Heart right ventricle (tissue), 16 donors: ENCODE measurements at regions not wholly inside any gene's neighbourhood (a gene's known extent, or its start where the extent isn't known, plus 50 kb on each side); places are given as distances from the start of the nearest gene placed in this dataset.

Source experiments
- ATAC-seq, 8 donors: fragments of 200-7000 bp; cut with Tn5 transposase; one replicate each; pipeline ENCODE4 v1.9.1; 2020; ENCODE audit warnings: mild to moderate bottlenecking in 8 of 8, moderate library complexity in 8 of 8, moderate number of reproducible peaks in 1 of 8
- DNase-seq, 2 donors: peaks; one replicate each; pipeline ENCODE4 v3.0.0-alpha.2; 2020
- H3K27ac ChIP-seq, 10 donors: fragments of 200-600 bp; sonication (generic) in 2 of 10; one replicate each; pipeline versions ENCODE4 v1.5.0 to v1.8.0; 2020 to 2022; ENCODE audit warnings: mild to moderate bottlenecking in 3 of 10
- H3K27me3 ChIP-seq, 7 donors: fragments of 200-600 bp; one replicate each; pipeline ENCODE4 v1.8.0; 2021 to 2022; ENCODE audit warnings: mild to moderate bottlenecking in 2 of 7
- H3K36me3 ChIP-seq, 9 donors: fragments of 200-600 bp; sonication (generic) in 1 of 9; one replicate each; pipeline versions ENCODE4 v1.5.0 to v1.8.0; 2020 to 2022; ENCODE audit warnings: mild to moderate bottlenecking in 2 of 9
- H3K4me1 ChIP-seq, 9 donors: fragments of 200-600 bp; sonication (generic) in 1 of 9; one replicate each; pipeline versions ENCODE4 v1.5.0 to v1.8.0; 2020 to 2022; ENCODE audit warnings: mild to moderate bottlenecking in 4 of 9
- H3K4me3 ChIP-seq, 10 donors: fragments of 200-600 bp; sonication (generic) in 2 of 10; one replicate each; pipeline versions ENCODE4 v1.5.0 to v1.8.0; 2020 to 2022; ENCODE audit warnings: mild to moderate bottlenecking in 7 of 10, moderate library complexity in 2 of 10
- H3K9me3 ChIP-seq, 11 donors: fragments of 200-600 bp in 10 of 11; sonication (generic) in 2 of 11; one replicate each; pipeline versions ENCODE4 v1.5.0 to v1.8.0; 2013 to 2022; ENCODE audit warnings: mild to moderate bottlenecking in 2 of 11, control low read depth in 1 of 11, moderate library complexity in 1 of 11
- CTCF ChIP-seq, 9 donors: fragments of 200-600 bp; sonication (generic) in 2 of 9; IDR thresholded peaks; one replicate each; pipeline versions ENCODE4 v1.5.0 to v1.8.0; 2021 to 2022; ENCODE audit warnings: antibody characterized with exemption in 9 of 9, mild to moderate bottlenecking in 5 of 9, moderate library complexity in 1 of 9
- WGBS, 2 donors: extraction: QIAGEN DNeasy Blood & Tissue Kit; methylation state at CpG; one replicate each; pipeline ENCODE4 v1.1.7; 2013; ENCODE audit warnings: inconsistent platforms in 1 of 2; 5-methylcytosine and 5-hydroxymethylcytosine counted together
- intact Hi-C, 10 donors: fragments of 100-400 bp; cut with DNase I; formaldehyde crosslinking; loops; one replicate each; pipeline versions ENCODE4 v1.11.1 to v1.14.2; 2022
- donor health status: Arrhythmogenic right ventricular cardiomyopathy.
- donor health status: ischemic (EF 13 %, LVEDD 7.1; RV severe dilation, severe dysfunction).
- donor health status: healthy with polysubstance abuse.
- donor health status: DM: no; HTN: yes; CAD: no.
- donor health status: DM: no; HTN: no; CAD: no.
- donor health status: ischemic (EF 25% LVEDD 6.9; RV normal size, moderate dysfunction).
- donor health status: ischemic (EF 25% LVEDD 5.7; RV mildly dilated, moderate dysfunction).
- donor health status: healthy.
- donor health status: DM: yes; HTN: yes; CAD: no.
- donor health status: Ischemic cardiomyopathy.
- donor health status: ischemic (EF 35%, LVEDD 5.7; RV mildly dilated, moderate dysfunction).
- donor health status: nonischemic (EF 11% LVEDD 7.7; RV severe dilation, severe dysfunction).
- donor health status: DM: yes; HTN: yes; CAD: no.
- donor health status: PGD.
- donor health status: ischemic (EF 29% LVEDD 5.4; RV normal size, mild dysfunction).
- donor health status: nonischemic (EF 23%, LVEDD 6.1; RV moderate dilation, normal function).

GRCh38 chr4:56750231-56750630 lies 69.1 kb upstream of the HOPX start:
- Histone ChIP-seq H3K36me3 (no peaks in the 10 kb centered on the region), H3K27me3 (no peaks in the 10 kb centered on the region), H3K4me1 (peaks cover 0 to 4% (median 0%) of the 10 kb centered on the region in 9 donors), H3K27ac (no peak overlapping the region), H3K9me3 (peaks cover 0 to 8% (median 0%) of the 10 kb centered on the region in 11 donors), H3K4me3 (no peak overlapping the region)
- DNase-seq (no peak), ATAC-seq (no peak)
- intact Hi-C loops = no loop called here
- no peak for TF ChIP-seq CTCF (IDR thresholded peaks at IDR 0.05)

- intact Hi-C loops = no loop called here
- Histone ChIP-seq H3K4me3 (no peak overlapping the region), H3K27me3 (no peaks in the 10 kb centered on the region), H3K36me3 (no peaks in the 10 kb centered on the region), H3K4me1 (peaks cover 0 to 4% (median 0%) of the 10 kb centered on the region in 9 donors), H3K27ac (no peak overlapping the region), H3K9me3 (peaks cover 0 to 12% (median 0%) of the 10 kb centered on the region in 11 donors)
- DNase-seq (no peak), ATAC-seq (no peak)
- TF ChIP-seq CTCF (IDR thresholded peaks at IDR 0.05) = no peak
- WGBS, 2 donors = 88 to 96% methylated on average over 2 of the region's 2 CpGs
Observed at GRCh38 chr4:56748271-56748670, 67.2 kb upstream of the HOPX start.

GRCh38 chr4:56746639-56747038 lies 65.5 kb upstream of the HOPX start:
- no peak for TF ChIP-seq CTCF (IDR thresholded peaks at IDR 0.05)
- 89 to 90% methylated on average over 5 of the region's 5 CpGs for WGBS, 2 donors
- intact Hi-C loops = no loop called here
- peaks cover 0 to 12% (median 0%) of the 10 kb centered on the region in 11 donors for H3K9me3 ChIP-seq
- no peak overlapping the region for H3K27ac ChIP-seq
- H3K27me3 ChIP-seq = no peaks in the 10 kb centered on the region
- no peak for DNase-seq
- no peak overlapping the region for H3K4me3 ChIP-seq
- H3K4me1 ChIP-seq = no peaks in the 10 kb centered on the region
- ATAC-seq = no peak
- H3K36me3 ChIP-seq = no peaks in the 10 kb centered on the region

GRCh38 chr4:56745042-56745441 lies 63.9 kb upstream of the HOPX start:
- DNase-seq = no peak
- no peaks in the 10 kb centered on the region for H3K27me3 ChIP-seq
- intact Hi-C loops = no loop called here
- no peak for TF ChIP-seq CTCF (IDR thresholded peaks at IDR 0.05)
- H3K36me3 ChIP-seq = no peaks in the 10 kb centered on the region
- H3K4me1 ChIP-seq = no peaks in the 10 kb centered on the region
- WGBS, 2 donors = 56 to 60% methylated on average over 2 of the region's 2 CpGs
- no peak for ATAC-seq
- no peak overlapping the region for H3K4me3 ChIP-seq
- H3K9me3 ChIP-seq = peaks cover 0 to 4% (median 0%) of the 10 kb centered on the region in 11 donors
- no peak overlapping the region for H3K27ac ChIP-seq
